ENCODE measurements at regions not wholly inside any gene's neighbourhood (a gene's known extent, or its start where the extent isn't known, plus 50 kb on each side); places are given as distances from the start of the nearest gene placed in this dataset.
"Not testable (repeated sequence)": the region's sequence is repeated elsewhere in the genome, so short reads cannot be mapped to it uniquely, and the experiment has no call there.

DNA sequence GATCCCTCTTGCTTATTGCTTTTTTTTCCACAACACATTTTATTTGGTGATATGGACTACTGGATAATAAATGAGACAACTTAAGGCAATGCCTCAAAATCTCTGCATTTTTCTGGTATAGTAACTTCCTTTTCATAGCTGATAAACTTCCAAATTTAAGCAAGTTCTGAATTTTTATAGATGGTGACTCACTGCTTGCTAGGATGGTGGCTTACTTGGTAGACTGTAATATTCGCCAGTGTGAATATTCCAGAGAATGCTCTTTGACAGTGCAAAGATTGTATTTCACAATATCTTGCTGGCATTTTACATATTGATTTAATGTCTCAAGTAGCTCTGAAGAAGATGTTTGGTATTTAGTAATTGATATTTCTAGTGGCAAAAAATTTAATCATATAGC is 472.4 kb downstream of the TFEC start:
- no peak overlapping the region for H3K4me3 ChIP-seq (ENCODE audit: low read depth, low read length)
- no peaks in the 10 kb centered on the region for H3K36me3 ChIP-seq (ENCODE audit: control insufficient read depth, insufficient read depth, low read length)
- no peaks in the 10 kb centered on the region for H3K4me1 ChIP-seq (ENCODE audit: control insufficient read depth, insufficient read depth, low read length)
- H3K27ac ChIP-seq (ENCODE audit: low read depth, low read length) = no peak overlapping the region
- no peaks in the 10 kb centered on the region for H3K9me3 ChIP-seq (ENCODE audit: control insufficient read depth, insufficient read depth, low read depth, low read length)
- no peak overlapping the region for H3K9ac ChIP-seq (ENCODE audit: low read length)
- no peaks in the 10 kb centered on the region for H3K27me3 ChIP-seq (ENCODE audit: control insufficient read depth, insufficient read depth, low read length)

- H3K4me3 ChIP-seq (ENCODE audit: low read depth, low read length); H3K9ac ChIP-seq (ENCODE audit: low read length); H3K27ac ChIP-seq (ENCODE audit: low read depth, low read length); H3K9me3 ChIP-seq (ENCODE audit: control insufficient read depth, insufficient read depth, low read depth, low read length); H3K36me3 ChIP-seq (ENCODE audit: control insufficient read depth, insufficient read depth, low read length); H3K4me1 ChIP-seq (ENCODE audit: control insufficient read depth, insufficient read depth, low read length); H3K27me3 ChIP-seq (ENCODE audit: control insufficient read depth, insufficient read depth, low read length): not testable (repeated sequence)
Measured at GRCh38 chr7:115557296-115557695, 473.3 kb downstream of the TFEC start.

DNA sequence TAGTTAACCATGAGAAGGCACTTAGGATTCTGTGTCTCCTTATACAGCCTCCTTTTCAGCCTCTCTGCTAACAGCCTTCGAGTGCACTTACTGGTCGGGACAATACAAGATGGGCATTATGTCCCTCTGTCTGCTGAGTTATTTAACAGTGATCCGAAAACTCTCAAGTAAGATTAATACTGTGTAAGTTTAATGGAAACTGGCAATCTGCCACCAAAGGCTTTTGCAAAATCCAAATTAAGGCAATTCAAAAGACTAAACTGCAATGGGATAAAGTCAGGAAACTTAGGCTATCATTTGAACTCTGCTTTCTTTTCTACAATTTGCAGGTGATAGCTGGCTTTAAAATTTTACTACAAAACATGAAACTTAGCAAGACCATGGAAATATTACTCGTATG is 477.8 kb downstream of the TFEC start:
- H3K27me3 ChIP-seq (ENCODE audit: control insufficient read depth, insufficient read depth, low read length) = no peaks in the 10 kb centered on the region
- no peak overlapping the region for H3K27ac ChIP-seq (ENCODE audit: low read depth, low read length)
- H3K4me1 ChIP-seq (ENCODE audit: control insufficient read depth, insufficient read depth, low read length) = no peaks in the 10 kb centered on the region
- H3K9me3 ChIP-seq (ENCODE audit: control insufficient read depth, insufficient read depth, low read depth, low read length) = no peaks in the 10 kb centered on the region
- no peaks in the 10 kb centered on the region for H3K36me3 ChIP-seq (ENCODE audit: control insufficient read depth, insufficient read depth, low read length)
- no peak overlapping the region for H3K4me3 ChIP-seq (ENCODE audit: low read depth, low read length)
- H3K9ac ChIP-seq (ENCODE audit: low read length) = no peak overlapping the region

GRCh38 chr7:115549910-115550309 is 480.7 kb downstream of the TFEC start:
- Histone ChIP-seq H3K27me3 (ENCODE audit: control insufficient read depth, insufficient read depth, low read length) (no peaks in the 10 kb centered on the region), H3K4me3 (ENCODE audit: low read depth, low read length) (no peak overlapping the region), H3K36me3 (ENCODE audit: control insufficient read depth, insufficient read depth, low read length) (no peaks in the 10 kb centered on the region), H3K9ac (ENCODE audit: low read length) (no peak overlapping the region), H3K27ac (ENCODE audit: low read depth, low read length) (no peak overlapping the region), H3K9me3 (ENCODE audit: control insufficient read depth, insufficient read depth, low read depth, low read length) (no peaks in the 10 kb centered on the region), H3K4me1 (ENCODE audit: control insufficient read depth, insufficient read depth, low read length) (no peaks in the 10 kb centered on the region)

DNA sequence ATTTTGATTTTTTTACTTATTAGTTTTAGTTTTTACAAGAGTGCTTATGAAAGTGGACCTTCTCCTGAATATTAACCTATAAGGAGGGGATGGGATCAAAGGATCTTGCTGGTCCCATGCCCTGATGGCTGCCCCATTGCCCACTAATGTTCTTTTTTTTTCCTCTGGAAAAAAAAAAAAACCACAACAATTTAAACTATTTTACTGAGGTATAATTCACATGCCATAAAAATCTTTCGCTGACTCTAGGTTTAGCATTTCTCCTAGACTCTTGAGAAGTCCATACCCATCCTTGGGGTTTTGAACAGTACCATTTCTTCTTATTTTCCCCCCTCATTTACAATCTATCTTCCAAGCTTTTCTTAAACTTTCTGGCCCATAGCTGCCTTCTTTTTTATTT is 481.8 kb downstream of the TFEC start:
- H3K4me1 ChIP-seq (ENCODE audit: control insufficient read depth, insufficient read depth, low read length) = no peaks in the 10 kb centered on the region

GRCh38 chr7:115546790-115547189 is 483.8 kb downstream of the TFEC start:
- Histone ChIP-seq H3K27me3 (ENCODE audit: control insufficient read depth, insufficient read depth, low read length) (no peaks in the 10 kb centered on the region), H3K4me1 (ENCODE audit: control insufficient read depth, insufficient read depth, low read length) (no peaks in the 10 kb centered on the region), H3K9me3 (ENCODE audit: control insufficient read depth, insufficient read depth, low read depth, low read length) (no peaks in the 10 kb centered on the region), H3K9ac (ENCODE audit: low read length) (no peak overlapping the region), H3K4me3 (ENCODE audit: low read depth, low read length) (no peak overlapping the region), H3K27ac (ENCODE audit: low read depth, low read length) (no peak overlapping the region), H3K36me3 (ENCODE audit: control insufficient read depth, insufficient read depth, low read length) (no peaks in the 10 kb centered on the region)

More for the DNA sequence above, 481.8 kb downstream of the TFEC start:
- Histone ChIP-seq H3K27me3 (ENCODE audit: control insufficient read depth, insufficient read depth, low read length) (no peaks in the 10 kb centered on the region), H3K27ac (ENCODE audit: low read depth, low read length) (no peak overlapping the region), H3K36me3 (ENCODE audit: control insufficient read depth, insufficient read depth, low read length) (no peaks in the 10 kb centered on the region), H3K4me3 (ENCODE audit: low read depth, low read length) (no peak overlapping the region), H3K9me3 (ENCODE audit: control insufficient read depth, insufficient read depth, low read depth, low read length) (no peaks in the 10 kb centered on the region), H3K9ac (ENCODE audit: low read length) (no peak overlapping the region)

DNA sequence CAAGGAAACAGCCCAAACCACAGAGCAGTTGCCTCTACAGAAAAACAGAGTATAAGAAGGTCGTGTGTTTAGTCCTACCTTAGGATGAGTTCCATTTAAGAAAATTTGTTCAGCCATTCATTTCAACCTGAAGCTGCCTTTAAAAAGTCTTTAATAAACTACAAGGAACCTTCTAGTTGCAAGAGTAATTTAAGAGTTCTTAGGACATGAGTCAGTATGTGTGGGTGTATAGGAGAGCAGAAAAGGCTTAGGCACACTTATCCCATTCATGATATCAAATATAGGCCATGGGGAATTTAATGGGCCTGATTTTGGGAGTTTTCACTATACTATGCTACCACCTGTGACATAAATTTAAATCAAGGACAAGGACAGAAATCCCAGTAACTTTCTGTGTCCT is 496.8 kb downstream of the TFEC start:
- Histone ChIP-seq H3K4me3 (ENCODE audit: low read depth, low read length) (no peak overlapping the region), H3K27ac (ENCODE audit: low read depth, low read length) (no peak overlapping the region), H3K27me3 (ENCODE audit: control insufficient read depth, insufficient read depth, low read length) (no peaks in the 10 kb centered on the region), H3K4me1 (ENCODE audit: control insufficient read depth, insufficient read depth, low read length) (0 out of 2 replicates have a peak, but pooled peaks cover 3% of the 10 kb centered on the region), H3K9ac (ENCODE audit: low read length) (no peak overlapping the region), H3K36me3 (ENCODE audit: control insufficient read depth, insufficient read depth, low read length) (no peaks in the 10 kb centered on the region), H3K9me3 (ENCODE audit: control insufficient read depth, insufficient read depth, low read depth, low read length) (no peaks in the 10 kb centered on the region)

GRCh38 chr7:115526278-115526677 is 504.3 kb downstream of the TFEC start:
- peaks cover 14% of the 10 kb centered on the region; the same call in 1 of the 2 replicates for H3K27me3 ChIP-seq (ENCODE audit: control insufficient read depth, insufficient read depth, low read length)
- H3K4me1 ChIP-seq (ENCODE audit: control insufficient read depth, insufficient read depth, low read length) = peaks cover 13% of the 10 kb centered on the region
- no peak overlapping the region for H3K27ac ChIP-seq (ENCODE audit: low read depth, low read length)
- peaks cover 37% of the 10 kb centered on the region for H3K9me3 ChIP-seq (ENCODE audit: control insufficient read depth, insufficient read depth, low read depth, low read length)
- H3K4me3 ChIP-seq (ENCODE audit: low read depth, low read length) = no peak overlapping the region
- H3K9ac ChIP-seq (ENCODE audit: low read length) = no peak overlapping the region
- H3K36me3 ChIP-seq (ENCODE audit: control insufficient read depth, insufficient read depth, low read length) = no peaks in the 10 kb centered on the region

- Histone ChIP-seq H3K36me3 (ENCODE audit: control insufficient read depth, insufficient read depth, low read length) (no peaks in the 10 kb centered on the region), H3K4me1 (ENCODE audit: control insufficient read depth, insufficient read depth, low read length) (peaks cover 5% of the 10 kb centered on the region; the same call in 1 of the 2 replicates), H3K9me3 (ENCODE audit: control insufficient read depth, insufficient read depth, low read depth, low read length) (peaks cover 47% of the 10 kb centered on the region), H3K4me3 (ENCODE audit: low read depth, low read length) (no peak overlapping the region), H3K9ac (ENCODE audit: low read length) (no peak overlapping the region), H3K27ac (ENCODE audit: low read depth, low read length) (no peak overlapping the region), H3K27me3 (ENCODE audit: control insufficient read depth, insufficient read depth, low read length) (peaks cover 7% of the 10 kb centered on the region; the same call in 1 of the 2 replicates)
Measured at GRCh38 chr7:115522174-115522573, 508.4 kb downstream of the TFEC start.

DNA sequence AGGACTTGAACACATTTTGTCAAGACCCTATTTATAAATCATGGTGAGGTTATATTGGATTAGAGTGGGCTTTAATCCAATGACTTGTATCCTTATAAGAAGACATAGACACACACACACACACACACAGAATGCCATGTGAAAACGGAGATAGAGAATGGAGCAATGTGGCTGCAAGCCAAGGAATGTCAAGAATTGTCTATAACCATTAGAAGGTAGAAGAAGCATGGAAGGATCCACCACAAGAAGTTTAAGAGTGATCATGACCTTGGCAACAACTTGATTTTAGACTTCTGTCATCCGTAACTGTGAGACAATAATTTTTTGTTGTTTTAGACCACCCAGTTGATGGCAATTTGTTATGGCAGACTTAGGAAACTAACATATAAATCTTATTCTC is 514.2 kb downstream of the TFEC start:
- Histone ChIP-seq H3K9me3 (ENCODE audit: control insufficient read depth, insufficient read depth, low read depth, low read length) (peaks cover 11% of the 10 kb centered on the region), H3K9ac (ENCODE audit: low read length) (no peak overlapping the region), H3K36me3 (ENCODE audit: control insufficient read depth, insufficient read depth, low read length) (no peaks in the 10 kb centered on the region), H3K4me1 (ENCODE audit: control insufficient read depth, insufficient read depth, low read length) (peaks cover 5% of the 10 kb centered on the region; the same call in 1 of the 2 replicates), H3K27me3 (ENCODE audit: control insufficient read depth, insufficient read depth, low read length) (no peaks in the 10 kb centered on the region), H3K4me3 (ENCODE audit: low read depth, low read length) (no peak overlapping the region), H3K27ac (ENCODE audit: low read depth, low read length) (no peak overlapping the region)

DNA sequence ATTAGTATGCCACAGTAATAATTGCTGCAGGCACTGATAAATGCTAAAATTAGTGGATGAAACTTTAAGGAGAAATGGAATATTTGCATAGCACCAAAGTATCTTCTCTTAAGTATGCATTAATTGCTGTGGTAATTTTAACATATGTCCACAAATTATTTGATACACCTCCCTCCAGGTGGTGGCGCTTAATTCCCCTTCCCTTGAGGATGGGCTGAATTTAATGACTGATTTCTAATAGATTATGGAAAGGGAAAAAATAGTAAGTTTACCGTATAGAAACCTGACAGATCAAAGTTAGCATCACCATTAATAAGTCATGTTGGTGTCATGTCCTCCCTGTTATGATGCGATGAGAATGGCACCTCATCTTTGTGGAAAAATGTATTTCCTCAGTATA is 519.2 kb downstream of the TFEC start:
- no peak overlapping the region for H3K4me3 ChIP-seq (ENCODE audit: low read depth, low read length)
- H3K27ac ChIP-seq (ENCODE audit: low read depth, low read length) = no peak overlapping the region
- no peak overlapping the region for H3K9ac ChIP-seq (ENCODE audit: low read length)
- H3K36me3 ChIP-seq (ENCODE audit: control insufficient read depth, insufficient read depth, low read length) = no peaks in the 10 kb centered on the region
- H3K4me1 ChIP-seq (ENCODE audit: control insufficient read depth, insufficient read depth, low read length) = peaks cover 5% of the 10 kb centered on the region; the same call in 1 of the 2 replicates
- H3K27me3 ChIP-seq (ENCODE audit: control insufficient read depth, insufficient read depth, low read length) = no peaks in the 10 kb centered on the region
- H3K9me3 ChIP-seq (ENCODE audit: control insufficient read depth, insufficient read depth, low read depth, low read length) = no peaks in the 10 kb centered on the region

- peaks cover 2% of the 10 kb centered on the region; the same call in 1 of the 2 replicates for H3K9me3 ChIP-seq (ENCODE audit: control insufficient read depth, insufficient read depth, low read depth, low read length)
- no peak overlapping the region for H3K9ac ChIP-seq (ENCODE audit: low read length)
- no peaks in the 10 kb centered on the region for H3K27me3 ChIP-seq (ENCODE audit: control insufficient read depth, insufficient read depth, low read length)
- no peaks in the 10 kb centered on the region for H3K36me3 ChIP-seq (ENCODE audit: control insufficient read depth, insufficient read depth, low read length)
- no peak overlapping the region for H3K4me3 ChIP-seq (ENCODE audit: low read depth, low read length)
- H3K27ac ChIP-seq (ENCODE audit: low read depth, low read length) = no peak overlapping the region
- no peaks in the 10 kb centered on the region for H3K4me1 ChIP-seq (ENCODE audit: control insufficient read depth, insufficient read depth, low read length)
Measured at GRCh38 chr7:115505136-115505535, 525.4 kb downstream of the TFEC start.

All from HUES6 (cell line).